GM18507 (cell line): ENCODE measurements at regions not wholly inside any gene's neighbourhood (a gene's known extent, or its start where the extent isn't known, plus 50 kb on each side); places are given as distances from the start of the nearest gene placed in this dataset.
"Not testable (repeated sequence)": the region's sequence is repeated elsewhere in the genome, so short reads cannot be mapped to it uniquely, and the experiment has no call there.

Source experiments
- DNase-seq: peaks from one replicate; pipeline ENCODE4 v3.0.0; 2011; ENCODE audit warnings: low read depth; ENCODE audit not compliant: insufficient read length; ENCODE audit errors: extremely low spot score
- FAIRE-seq: peaks from 2 replicates; lab custom pipeline; 2011; peaks lifted over from hg19 to GRCh38; lab: Jason Lieb, UNC

DNA sequence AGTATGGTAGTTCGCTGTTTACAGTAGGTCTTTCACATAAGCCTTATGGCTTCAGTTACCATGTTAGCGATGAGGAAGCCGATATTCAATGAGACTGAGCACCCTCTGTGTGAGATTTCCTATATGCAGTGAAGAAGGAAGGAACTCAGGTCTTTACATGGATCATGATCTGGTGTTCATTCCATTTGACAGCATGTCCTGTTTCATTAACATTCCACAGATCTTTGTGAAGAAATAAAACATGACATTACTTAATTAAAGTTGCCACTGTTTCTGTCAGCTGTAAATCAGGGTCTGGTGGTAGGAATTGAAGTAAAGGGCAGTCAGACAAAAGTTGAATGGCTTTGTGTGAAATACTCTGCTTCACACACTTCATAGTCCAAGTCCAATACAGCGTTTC is 768.6 kb downstream of the ZPLD1 start:
- DNase-seq (no peak), FAIRE-seq (no peak)

DNA sequence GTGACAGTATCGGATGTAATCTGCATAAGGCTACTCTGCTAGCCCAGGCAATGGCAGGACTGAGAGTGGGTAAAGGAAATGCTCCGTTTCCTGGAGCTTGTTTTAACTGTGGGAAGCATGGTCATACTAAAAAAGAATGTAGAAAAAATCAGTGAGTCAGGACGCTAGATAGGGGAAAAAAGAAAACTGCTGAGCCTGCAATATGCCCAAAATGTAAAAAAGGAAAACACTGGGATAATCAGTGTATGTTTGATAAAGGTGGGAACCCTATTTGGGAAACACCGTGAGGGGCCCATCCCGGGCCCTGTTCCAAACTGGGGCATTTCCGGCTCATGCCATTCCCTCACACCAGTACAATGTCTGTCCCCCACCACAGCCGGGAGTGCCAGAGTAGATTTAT is 775.8 kb downstream of the ZPLD1 start:
- FAIRE-seq = no peak
- no peak for DNase-seq

DNA sequence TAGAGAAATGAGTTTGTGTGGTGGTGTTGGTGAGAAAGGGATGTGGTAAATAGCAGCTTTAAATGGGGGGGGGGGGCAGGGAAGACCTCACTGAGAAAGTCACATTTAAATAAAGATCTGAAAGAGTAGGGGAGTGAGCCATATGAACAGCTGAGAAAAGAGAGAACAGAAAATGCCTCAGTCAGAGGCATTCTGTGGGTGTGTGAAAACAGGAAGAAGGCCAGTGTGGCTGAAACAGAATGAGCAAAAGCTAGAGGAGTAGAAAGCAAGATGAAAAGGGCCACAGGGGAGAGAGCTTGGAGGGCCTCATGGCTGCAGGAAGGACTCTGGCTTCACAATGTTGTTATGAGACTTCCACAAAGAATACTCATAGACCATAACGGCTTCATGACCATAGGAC is 783.3 kb downstream of the ZPLD1 start:
- DNase-seq = peak; percentile 32
- FAIRE-seq = peak; percentile 94

DNA sequence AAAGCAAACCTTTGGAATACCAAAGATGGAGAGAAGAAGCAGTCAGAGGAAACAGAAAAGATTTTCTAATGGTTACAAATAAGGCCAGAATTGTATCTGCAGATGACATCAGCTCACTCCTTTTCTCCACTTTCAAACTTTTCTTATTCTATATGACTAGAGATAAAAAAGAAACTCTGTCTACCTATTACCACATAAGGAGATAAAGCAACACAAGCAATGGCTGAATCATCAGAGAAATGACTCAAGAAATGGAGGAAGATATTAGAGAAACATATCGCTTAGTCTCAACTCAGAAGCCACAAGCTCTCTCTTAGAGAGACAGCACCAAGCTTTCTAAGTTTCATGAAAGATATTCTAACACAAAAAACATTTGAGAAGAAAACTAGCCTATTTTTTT is 784.0 kb downstream of the ZPLD1 start:
- no peak for DNase-seq
- no peak for FAIRE-seq

DNA sequence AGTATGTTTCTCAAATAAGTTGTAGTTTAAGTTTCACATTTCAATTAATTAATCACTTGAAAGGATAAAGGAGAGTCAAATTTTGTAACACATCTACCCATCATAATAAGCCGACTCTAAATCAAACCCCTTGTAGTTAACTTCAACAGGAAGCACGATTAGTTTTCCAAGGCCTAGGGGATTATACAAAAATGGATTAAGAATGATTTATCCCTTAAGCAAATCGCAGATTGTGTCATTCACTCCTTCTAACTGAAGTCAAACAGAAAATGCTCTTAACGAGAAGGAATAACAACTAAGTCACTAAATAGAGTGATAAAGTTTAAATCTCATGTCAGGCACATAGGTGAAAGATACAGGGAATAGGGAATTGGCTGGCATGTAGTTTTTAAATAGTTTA is 792.8 kb downstream of the ZPLD1 start:
- no peak for FAIRE-seq

DNA sequence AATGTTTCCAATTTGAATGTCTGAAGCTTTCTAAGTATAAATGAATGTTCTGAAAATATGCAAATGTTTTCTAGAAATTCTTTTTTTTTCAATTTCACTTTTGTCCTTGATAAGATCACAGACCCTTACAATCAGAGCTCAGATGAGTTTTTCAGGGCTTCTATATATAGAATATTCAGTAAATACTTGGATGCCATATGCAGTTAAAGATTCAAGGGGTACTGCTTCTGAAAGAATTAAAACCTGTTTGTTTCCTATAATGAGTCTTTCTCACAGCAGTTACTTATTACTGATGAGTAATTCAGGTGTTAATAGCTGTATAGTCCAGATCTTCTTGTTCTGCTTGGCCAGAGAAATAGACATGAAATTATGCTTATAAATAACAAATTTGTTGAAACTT is 812.6 kb downstream of the ZPLD1 start:
- no peak for DNase-seq
- FAIRE-seq = no peak

More for the DNA sequence above, 792.8 kb downstream of the ZPLD1 start:
- DNase-seq = no peak

DNA sequence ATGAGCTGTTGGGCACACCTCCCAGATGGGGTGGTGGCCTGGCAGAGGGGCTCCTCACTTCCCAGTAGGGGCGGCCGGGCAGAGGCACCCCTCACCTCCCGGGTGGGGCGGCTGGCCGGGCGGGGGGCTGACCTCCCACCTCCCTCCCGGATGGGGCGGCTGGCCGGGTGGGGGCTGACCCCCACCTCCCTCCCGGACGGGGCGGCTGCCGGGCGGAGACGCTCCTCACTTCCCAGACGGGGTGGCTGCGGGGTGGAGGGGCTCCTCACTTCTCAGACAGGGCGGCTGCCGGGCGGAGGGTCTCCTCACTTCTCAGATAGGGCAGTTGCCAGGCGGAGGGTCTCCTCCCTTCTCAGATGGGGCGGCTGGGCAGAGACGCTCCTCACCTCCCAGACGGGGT is 820.0 kb downstream of the ZPLD1 start:
- not testable (repeated sequence) for DNase-seq, FAIRE-seq

DNA sequence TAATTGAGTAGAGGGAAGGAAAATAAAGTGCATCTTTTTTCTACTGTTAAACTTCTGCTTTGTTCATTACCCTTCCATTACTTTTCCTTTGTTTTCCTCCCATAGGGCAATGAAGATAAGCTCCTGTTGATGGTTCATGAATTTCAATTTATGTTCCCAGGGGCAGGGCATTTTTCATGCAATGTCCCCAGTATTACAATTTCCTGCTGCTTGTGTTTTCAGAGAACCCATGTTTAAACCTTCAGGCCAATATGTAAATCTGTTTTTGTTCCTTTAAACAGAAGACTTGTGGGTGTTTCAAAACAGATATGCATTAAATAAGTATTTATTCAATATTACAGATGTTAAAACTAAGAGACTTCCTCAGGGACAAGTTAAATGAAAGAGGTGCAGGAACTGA is 834.5 kb downstream of the ZPLD1 start:
- FAIRE-seq (no peak), DNase-seq (no peak)

DNA sequence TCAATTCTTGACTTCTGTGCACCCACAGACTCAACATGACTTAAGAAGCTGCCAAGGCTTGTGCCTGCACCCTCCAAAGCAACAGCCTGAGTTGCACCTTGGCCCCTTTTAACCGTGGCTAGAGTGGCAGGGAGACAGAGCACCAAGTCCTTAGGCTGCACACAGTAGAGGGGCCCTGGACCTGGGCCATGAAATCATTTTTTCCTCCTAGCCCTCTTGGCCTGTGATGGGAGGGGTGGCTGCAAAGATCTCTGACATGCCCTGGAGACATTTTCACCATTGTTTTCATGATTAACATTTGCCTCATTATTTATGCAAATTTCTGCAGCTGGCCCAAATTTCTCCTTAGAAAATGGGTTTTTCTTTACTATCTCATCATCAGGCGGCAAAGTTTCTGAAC is 836.8 kb downstream of the ZPLD1 start:
- no peak for DNase-seq
- FAIRE-seq = no peak

DNA sequence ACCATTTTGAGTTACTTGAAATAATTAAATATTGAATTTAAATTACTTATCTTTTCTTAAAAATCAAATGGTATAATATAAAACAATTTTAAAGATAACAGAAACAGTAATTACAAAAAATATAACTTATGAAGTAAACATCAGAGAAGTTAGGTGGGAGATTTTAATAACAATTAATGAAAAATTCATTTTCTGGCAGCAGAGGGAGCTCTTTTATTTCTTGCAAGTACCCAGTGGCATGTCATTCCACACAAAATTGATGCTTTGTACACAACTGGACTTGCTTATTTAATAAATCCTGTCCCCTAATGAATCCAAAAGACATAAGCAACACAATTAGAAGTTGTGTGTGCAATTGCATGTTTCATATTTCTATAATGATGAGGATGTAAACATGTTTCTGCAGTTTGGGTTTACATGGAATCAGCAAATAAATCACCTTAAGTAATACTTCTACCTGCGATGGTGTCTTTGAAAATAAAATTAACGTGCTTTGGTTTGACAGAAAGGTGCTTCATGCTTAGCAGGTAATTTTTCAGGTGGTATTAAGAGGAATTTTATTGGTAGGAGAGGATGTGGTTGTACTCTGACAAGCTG is 861.3 kb downstream of the ZPLD1 start:
- DNase-seq (no peak), FAIRE-seq (peak; percentile 39)

DNA sequence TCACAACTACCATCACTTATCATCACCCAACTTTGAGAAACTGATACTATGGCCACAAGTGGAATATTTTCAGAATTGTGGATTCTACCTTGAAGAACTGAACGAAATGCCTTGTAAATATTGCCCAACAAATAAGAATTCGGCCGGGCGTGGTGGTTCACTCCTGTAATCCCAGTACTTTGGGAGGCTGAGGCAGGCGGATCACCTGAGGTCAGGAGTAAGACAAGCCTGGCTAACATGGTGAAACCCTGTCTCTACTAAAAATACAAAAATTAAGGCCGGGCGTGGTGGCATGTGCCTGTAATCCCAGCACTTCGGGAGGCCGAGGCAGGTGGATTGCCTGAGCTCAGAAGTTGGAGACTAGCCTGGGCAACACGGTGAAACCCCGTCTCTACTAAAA is 862.7 kb downstream of the ZPLD1 start:
- DNase-seq, FAIRE-seq: not testable (repeated sequence)

DNA sequence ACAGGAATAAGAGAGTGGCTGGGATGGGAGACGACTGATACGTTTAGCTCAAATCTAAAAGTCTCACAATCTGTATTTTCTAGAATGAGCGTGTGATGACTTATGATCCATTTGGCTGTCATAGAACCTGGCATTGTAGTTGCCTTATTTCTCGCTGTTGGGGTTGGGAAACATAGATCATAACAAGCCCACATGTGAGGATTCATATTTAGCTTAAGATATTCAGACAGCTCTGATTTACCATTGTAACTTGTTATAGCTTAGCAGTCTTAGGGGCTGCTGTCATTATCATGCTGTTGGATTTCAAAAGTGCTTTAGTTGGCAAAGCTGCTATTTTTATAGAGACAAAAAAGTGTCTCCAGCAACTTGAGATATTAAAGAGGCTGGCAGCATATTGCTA is 871.3 kb downstream of the ZPLD1 start:
- FAIRE-seq = no peak

DNA sequence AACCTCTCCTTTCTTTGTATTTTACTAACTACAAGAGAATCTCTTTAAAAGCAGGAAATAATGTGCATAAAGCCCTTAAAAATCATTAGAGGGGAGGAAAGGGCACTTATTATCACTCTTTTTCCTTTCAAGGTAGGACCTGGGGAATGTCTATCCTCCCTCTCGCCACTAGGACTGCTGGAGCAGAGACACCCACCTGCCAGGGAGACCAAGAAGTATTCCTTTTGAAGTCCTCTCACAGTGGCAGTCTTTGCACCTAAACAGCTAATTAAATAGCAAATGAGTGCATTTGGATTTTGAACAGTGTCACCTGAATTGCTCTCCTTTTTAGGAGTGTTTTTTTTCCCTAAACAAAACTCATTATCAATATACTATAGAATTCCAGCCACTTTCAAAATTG is 874.1 kb downstream of the ZPLD1 start:
- no peak for FAIRE-seq
- no peak for DNase-seq

More for the DNA sequence above, 871.3 kb downstream of the ZPLD1 start:
- DNase-seq = no peak

DNA sequence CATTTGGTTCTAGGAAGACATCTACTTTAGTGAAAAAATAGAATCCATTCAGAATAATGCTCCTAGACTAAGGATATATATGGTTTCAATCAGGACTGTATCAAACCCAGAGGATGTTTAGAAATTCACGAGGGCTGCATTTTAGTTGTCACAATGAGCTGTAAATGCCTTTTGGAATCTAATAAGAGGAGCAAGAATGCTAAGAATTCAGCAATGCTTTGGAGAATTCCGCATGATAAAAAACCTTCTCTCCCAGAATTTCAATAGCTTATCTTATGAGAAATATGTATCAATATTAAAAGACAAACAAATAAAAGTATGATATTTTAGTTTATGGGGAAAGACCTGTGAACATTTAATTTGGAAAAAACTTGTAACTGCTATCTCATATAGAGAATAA is 885.1 kb downstream of the ZPLD1 start:
- DNase-seq = no peak
- no peak for FAIRE-seq

DNA sequence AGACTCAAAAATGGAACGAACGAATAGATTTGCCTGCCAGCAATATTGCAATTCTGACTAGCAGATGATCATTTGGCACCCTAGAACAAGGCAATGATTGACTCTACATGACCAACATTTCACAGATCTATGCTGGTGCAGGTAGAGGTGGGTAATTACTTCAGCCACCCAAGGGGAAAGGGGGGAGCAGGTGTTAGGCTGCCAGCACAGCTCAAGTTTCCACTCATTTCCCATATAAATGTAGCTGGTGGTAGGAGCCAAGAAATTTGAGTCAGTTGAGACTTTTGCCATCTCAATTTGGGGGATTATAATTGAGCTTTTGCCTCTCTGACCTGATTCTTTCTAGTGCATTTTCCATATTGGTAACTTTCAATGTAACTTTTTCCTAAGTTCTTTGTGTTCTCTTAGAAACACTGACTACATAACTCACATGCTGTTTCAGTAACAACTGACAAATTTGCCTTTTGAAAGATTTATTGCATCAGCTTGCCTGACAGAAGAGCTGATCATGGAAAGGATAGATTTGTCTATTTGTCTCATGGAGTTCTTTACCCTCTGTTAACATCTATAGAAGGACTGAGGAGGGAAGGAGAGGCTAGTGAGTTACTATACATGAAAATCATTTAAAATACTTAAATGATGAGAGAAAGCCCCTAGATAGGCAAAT is 902.5 kb downstream of the ZPLD1 start:
- no peak for DNase-seq
- no peak for FAIRE-seq

DNA sequence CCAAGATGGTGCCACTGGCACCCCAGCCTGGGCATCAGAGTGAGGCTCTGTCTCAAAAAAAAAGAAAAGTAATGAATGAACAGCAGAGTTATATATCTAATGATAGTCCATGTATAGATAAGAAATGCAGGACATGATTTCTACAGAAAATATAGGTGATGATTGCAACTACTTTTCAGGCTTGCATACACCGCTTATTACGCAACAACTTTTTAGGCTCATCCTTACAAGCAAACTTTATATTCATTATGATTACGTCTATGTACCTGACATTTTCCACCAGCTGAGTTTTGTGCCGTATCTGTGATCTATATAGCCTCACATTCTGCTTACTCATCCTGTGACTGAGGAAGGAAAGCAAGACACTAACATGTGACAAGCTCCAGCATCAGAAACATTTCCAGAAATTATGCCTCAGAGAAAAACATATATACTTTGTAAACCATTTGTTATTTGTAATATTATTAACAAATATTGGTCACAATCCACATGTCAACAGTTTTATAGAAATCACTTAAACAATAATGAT is 906.3 kb downstream of the ZPLD1 start:
- no peak for DNase-seq
- FAIRE-seq = no peak

DNA sequence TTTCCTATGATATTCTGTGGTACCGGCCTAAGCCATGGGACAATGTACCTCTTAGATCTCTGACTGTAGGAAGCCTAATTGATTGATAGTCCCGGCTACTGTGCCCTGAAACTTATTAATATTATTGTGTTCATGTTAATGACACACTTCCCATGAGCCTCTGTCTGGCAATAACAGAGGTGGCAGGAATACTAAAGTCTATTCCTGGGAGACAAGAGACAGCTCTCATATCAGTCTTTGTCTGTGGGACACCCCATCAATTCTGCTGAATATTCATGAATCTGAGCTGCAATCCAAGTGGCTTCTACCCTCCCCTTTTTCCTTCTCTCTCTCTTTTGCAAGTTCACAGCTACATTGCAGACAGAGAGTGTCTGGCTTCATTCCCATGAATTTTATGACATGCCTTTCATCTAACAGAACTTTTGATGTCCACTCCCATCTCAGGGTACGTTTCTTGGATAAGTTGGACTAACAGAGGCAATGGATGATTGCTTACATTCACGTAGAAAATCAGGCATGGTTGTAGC is 907.5 kb downstream of the ZPLD1 start:
- DNase-seq (no peak), FAIRE-seq (no peak)

DNA sequence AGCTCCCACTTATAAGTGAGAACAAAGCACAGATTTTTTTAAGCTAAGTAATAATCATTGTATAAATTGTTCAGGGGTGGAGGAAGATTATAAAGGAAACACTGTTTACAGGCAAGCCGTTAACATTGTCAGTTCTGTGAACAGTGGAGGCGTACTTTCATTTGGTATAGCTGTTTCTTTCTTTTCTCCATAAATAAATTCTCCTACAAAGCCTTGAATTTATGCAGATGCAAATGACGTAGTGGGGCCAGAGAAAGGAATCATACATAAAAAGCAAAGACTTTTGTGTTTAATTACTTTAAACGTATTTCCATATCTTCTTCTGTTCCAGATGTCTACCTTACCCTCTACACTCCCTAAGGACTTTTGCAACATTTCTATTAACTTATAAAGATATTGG is 914.9 kb downstream of the ZPLD1 start:
- DNase-seq (no peak), FAIRE-seq (no peak)

DNA sequence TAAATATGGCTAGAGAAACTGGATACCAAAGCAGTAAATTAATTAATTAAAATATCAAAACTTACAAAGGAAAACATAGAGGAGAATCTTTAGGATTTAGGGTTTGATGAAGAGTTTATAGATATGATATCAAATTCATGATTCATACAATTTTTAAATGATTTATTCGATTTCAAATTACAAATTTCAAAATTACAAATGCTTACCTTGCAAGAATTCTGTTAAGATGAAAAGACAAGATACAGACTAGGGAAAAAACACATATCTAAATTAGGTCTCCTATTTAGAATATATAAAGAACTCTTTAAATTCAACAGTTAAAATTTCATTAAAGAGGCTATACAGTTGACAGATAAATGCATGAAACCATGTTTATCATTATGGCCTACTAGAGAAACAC is 930.7 kb downstream of the ZPLD1 start:
- DNase-seq = no peak
- no peak for FAIRE-seq

DNA sequence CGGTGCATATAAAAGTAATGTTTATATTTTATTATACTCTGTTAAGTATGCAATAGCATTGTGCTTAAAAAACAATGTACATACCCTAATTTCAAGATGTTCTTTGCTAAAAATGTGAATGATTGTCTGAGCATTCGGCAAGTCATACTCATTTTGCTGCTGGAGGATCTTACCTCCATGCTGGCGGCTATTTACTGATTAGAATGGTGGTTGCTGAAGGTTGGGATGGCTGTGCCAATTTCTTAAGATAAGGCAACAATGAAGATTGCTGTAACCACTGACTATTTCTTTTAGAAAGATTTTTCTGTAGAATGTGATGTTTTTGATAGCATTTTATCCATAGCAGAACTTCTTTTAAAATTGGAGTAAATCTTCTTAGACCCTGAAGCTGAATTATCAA is 932.7 kb downstream of the ZPLD1 start:
- FAIRE-seq (no peak), DNase-seq (no peak)

DNA sequence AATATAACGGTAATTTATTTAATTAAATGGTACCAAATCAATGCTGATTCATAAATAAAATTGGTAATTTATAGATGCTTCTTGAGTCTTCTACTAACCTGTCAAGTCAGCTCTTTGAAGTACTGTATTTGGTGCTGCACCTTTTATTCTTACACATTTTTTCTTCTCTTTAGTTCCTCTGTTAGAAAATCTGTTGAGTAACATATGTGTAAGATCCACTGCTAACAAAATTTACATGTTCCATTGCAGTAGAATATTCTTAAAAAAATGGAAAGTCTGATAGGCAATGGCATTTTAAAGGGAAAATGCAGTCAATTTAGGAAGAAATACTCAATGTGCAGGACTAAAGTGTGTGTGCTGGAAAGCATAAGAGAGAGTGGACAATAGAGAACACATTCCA is 936.6 kb downstream of the ZPLD1 start:
- FAIRE-seq = no peak
- no peak for DNase-seq
